OCI-LY3 (cell line): ENCODE measurements at regions not wholly inside any gene's neighbourhood (a gene's known extent, or its start where the extent isn't known, plus 50 kb on each side); places are given as distances from the start of the nearest gene placed in this dataset.

Experiments
- CTCF ChIP-seq: fragments of 200-600, 300-600 bp; sonication (generic); IDR thresholded peaks from 2 replicates; pipeline ENCODE4 v1.5.1; 2014; ENCODE audit warnings: antibody characterized with exemption, low read length, low read depth
- EZH2phosphoT487 ChIP-seq: fragments of 200-600 bp; shearing (Covaris generic); IDR thresholded peaks from 2 replicates; pipeline ENCODE4 v1.6.1; 2018; ENCODE audit warnings: antibody characterized with exemption, mixed run types, low read depth

DNA sequence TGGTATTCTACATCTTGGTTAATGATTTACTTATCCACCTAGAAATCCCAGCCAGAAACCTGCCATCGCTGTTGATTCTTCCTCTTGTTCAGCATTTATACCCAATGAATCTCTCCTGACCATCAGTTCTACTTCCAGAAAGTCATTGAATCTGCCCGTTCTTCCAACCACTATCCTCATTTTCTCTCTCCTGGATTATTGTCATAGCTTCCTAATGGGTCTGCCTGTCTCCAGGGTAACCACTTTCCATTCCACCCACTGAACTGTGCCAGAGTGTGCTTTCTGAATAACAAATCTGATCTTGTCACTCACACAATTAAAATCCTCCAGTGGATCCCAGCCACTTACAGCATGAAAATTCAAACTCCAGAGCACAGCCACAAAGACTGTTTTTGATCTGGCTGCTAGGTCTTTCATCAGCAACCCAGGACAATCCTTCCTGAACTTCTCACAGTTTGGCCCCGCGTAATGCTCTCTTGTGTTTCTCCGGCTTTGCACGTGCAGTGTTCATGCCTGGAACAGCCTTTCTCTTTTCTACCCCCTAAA, 330.6 kb downstream of the SPRY2 start:
- no peak for TF ChIP-seq CTCF
- TF ChIP-seq EZH2phosphoT487, result no peak
